ENCODE measurements at regions not wholly inside any gene's neighbourhood (a gene's known extent, or its start where the extent isn't known, plus 50 kb on each side); places are given as distances from the start of the nearest gene placed in this dataset.
"Not testable (repeated sequence)": the region's sequence is repeated elsewhere in the genome, so short reads cannot be mapped to it uniquely, and the experiment has no call there.

DNA sequence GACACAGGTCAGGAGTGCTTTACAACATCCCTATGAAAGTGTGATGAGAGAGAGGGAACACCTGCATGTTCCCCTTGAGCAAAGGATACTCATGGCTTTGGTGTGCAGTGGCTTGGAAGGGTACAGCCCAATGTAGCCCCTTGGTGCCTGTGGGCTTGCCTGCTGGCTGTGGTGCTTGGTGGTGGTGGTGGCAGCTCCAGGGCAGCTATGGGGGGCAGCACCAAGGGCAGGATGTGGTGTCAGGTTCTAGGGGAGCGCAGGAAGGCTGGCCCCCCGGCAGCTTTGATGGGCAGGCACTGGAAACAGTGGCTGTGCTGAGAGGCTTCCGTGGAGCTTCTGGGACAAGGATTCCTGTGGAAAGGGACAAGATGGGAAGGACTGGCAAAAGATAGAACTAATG, 464.0 kb upstream of the ZMIZ1 start:
- intact Hi-C loops (cut with DNase I, micrococcal nuclease), result no loop called here
- DNase-seq (no peak), ATAC-seq (no peak)

DNA sequence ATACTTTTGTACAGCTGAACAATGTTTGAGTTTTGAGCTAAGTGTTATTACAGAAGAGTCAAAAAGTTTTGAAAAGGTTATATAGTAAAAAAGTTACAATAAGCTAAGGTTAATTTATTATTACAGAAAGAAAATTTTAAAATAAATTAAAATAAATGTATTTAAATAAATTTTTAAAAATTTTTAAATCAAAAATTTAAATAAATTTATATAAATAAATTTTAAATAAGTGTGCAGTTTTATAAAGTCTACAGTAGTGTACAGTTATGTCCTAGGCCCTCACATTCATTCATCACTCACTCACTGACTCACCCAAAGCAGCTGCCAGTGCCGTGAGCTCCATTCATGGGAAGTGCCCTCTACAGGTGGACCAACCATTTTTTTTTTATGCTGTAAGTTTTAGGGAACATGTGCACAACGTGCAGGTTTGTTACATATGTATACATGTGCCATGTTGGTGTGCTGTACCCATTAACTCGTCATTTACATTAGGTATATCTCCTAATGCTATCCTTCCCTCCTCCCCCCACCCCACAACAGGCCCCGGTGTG, 462.9 kb upstream of the ZMIZ1 start:
- intact Hi-C loops (cut with DNase I, micrococcal nuclease), result no loop called here
- DNase-seq (no peak), ATAC-seq (peak; percentile 61)

DNA sequence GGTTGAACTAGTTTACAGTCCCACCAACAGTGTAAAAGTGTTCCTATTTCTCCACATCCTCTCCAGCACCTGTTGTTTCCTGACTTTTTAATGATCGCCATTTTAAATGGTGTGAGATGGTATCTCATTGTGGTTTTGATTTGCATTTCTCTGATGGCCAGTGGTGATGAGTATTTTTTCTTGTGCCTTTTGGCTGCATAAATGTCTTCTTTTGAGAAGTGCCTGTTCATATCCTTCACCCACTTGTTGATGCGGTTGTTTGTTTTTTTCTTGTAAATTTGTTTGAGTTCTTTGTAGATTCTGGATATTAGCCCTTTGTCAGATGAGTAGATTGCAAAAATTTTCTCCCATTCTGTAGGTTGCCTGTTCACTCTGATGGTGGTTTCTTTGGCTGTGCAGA, 462.0 kb upstream of the ZMIZ1 start:
- ATAC-seq; DNase-seq; intact Hi-C loops (cut with DNase I, micrococcal nuclease): not testable (repeated sequence)

DNA sequence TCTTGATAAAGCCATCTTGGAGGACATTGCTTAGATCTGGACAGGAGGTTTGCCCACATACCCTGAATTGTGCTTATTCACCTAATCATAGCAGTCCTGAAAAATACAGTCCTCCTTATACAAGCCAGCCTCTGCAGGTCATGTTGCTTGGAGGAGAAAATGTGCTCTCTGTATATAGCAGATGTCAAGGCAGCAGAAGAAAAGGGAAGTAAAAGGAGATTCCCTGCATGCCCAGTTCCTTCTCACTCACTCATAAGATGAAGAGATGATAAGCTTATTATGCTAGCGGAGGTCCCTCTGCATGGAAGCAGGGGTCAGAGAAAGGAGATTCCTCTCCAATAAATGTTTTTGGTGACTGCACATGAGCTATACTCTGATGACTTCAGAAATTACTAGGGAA, 458.8 kb upstream of the ZMIZ1 start:
- intact Hi-C loops (cut with DNase I, micrococcal nuclease), result no loop called here
- DNase-seq (no peak), ATAC-seq (no peak)

DNA sequence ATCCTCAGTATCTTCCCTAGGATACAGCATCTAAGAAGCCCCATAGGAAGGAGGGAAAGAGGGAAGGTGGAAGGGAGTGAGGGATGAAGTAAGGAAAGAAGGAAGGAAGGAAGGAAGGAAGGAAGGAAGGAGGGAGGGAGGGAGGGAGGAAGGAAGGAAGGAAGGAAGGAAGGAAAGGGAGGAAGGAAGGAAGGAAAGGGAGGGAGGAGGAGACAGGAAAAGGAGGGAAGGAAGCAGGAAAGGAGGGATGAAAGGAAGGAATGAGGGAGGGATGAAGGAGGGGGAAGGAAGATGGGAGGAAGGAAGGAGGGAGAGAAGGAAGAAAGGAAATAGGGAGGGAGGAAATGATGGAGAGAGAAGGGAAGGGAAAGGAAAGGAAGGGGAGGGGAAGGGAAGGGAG, 455.6 kb upstream of the ZMIZ1 start:
- intact Hi-C loops (cut with DNase I, micrococcal nuclease), result no loop called here
- no peak for ATAC-seq
- no peak for DNase-seq

DNA sequence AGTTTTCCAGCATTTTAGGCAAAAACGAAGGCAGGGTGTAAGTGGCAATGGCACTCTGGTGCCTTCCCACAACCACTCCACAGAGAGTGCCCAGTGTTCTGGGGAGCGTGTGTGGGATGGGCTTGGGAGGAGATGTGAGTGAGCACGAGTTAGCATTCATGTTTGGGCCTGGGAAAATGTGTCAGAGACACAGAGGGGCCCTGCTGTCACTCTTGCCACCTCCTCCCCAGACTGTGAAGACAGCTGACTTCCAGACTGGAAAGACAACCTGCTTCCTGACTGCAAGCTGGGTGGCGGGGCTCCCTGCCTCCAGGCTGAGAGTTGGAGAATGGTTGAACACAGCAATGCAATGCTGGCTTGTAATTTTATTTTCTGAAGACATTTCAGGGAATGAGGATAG, 454.5 kb upstream of the ZMIZ1 start:
- intact Hi-C loops (cut with DNase I, micrococcal nuclease), result no loop called here
- DNase-seq (no peak), ATAC-seq (no peak)

DNA sequence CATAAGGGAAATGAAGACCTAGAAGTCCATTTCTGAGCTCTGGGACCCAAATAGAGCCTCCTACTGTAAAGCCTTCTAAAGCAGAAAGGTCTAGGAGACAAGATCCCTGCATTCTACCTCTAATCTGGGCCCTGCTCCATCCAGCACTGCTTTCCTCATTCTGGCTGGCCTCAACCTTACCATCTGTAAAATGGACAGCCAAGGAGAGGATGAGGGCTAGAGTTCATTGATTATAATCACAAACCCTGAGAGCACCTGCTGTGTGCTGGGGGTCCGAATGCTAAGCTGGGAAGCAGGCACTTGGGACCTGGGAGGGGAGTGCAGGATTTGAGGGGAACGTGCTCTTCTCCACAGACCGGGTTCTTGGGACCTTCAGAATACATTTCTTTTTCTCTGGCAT, 454.0 kb upstream of the ZMIZ1 start:
- ATAC-seq (no peak), DNase-seq (no peak)
- intact Hi-C loops (cut with DNase I, micrococcal nuclease), result no loop called here

DNA sequence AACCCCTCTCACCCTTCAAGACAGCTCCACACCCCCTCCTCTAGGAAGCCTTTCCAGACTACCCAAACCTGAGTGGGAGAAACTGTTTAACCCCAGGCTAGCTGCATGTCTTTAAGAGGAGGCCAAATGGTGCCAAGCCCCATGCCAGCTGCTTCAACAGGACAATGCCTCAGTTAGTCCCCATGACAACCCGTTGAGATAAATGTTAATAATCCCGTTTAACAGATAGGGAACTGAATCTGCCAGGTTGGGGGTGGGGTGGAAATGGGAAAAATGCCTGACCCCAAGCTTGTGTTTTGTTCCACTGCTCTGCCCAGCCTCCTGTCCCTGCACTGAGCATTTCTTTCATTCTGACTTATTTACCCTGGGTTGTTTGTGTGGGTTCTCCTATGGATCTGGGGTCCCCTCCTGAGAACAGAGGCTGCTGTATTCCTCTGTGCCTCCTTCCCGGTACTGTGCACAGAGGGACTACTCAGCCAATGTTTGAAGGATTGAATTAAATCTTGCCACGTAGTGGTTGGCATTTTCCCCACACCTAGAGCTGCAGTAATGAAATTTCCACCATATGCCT, 452.6 kb upstream of the ZMIZ1 start:
- intact Hi-C loops (cut with DNase I, micrococcal nuclease), result no loop called here
- DNase-seq (no peak), ATAC-seq (no peak)

DNA sequence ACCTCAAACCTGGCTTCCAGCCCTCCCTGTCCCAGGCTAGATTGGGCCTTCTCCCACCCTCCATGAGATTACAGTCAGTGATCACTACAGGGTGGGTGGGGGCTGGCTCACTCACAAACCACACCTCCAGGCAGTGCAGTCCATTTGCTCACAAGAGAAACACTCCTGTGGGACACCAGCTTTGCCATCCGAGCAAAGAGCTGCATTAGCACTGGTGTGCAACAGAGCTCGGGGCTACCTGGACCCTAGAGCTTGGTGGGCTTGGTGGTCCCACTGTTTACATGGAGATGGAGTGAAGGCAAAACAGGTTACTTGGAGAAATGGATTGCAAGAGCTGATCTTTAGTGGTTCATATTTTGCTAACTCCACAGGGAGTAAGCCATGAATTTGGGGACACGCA, 451.7 kb upstream of the ZMIZ1 start:
- DNase-seq (no peak), ATAC-seq (peak; percentile 33)
- intact Hi-C loops (cut with DNase I, micrococcal nuclease), result no loop called here

DNA sequence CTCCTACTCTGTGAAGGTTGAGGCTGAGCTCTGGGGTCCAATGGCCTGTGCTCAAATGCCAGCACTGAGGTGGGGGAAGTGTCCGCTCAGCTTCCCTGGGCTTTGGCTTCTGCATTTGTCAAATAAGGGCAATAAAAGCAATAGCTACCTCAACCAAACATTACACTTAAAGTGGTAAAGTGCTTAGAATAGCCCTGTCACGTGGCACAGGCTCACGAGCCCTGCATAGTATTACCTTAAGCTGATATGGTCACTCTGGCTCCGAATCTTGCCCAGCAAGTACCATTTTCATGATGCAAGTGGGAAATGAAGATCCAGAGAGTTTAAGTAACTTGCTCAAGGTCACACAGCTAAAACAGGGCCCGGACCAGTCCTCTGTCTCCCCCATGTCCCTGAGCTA, 451.1 kb upstream of the ZMIZ1 start:
- DNase-seq (peak; percentile 37 to 56), ATAC-seq (peak; percentile 90)
- intact Hi-C loops (cut with DNase I, micrococcal nuclease), result no loop called here

DNA sequence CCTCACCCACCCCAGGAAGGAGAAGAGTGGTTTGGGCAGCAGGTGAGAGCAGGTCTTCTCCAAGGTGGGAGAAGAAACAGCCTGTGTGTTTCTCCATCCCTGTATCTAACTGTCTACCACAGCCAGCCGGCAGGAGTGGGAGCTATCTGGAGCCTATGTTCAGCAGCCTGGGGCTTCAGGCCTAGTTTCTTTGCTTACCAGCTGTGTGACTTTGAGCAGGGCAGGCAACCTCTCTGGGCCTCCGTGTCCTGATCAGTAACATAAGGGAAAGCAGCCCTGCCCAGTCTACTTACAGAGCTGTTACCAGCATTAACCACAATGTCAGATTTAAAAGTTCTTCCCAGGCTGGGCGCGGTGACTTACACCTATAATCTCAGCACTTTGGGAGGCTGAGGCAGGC, 450.7 kb upstream of the ZMIZ1 start:
- ATAC-seq (no peak), DNase-seq (no peak)
- intact Hi-C loops (cut with DNase I, micrococcal nuclease), result no loop called here

DNA sequence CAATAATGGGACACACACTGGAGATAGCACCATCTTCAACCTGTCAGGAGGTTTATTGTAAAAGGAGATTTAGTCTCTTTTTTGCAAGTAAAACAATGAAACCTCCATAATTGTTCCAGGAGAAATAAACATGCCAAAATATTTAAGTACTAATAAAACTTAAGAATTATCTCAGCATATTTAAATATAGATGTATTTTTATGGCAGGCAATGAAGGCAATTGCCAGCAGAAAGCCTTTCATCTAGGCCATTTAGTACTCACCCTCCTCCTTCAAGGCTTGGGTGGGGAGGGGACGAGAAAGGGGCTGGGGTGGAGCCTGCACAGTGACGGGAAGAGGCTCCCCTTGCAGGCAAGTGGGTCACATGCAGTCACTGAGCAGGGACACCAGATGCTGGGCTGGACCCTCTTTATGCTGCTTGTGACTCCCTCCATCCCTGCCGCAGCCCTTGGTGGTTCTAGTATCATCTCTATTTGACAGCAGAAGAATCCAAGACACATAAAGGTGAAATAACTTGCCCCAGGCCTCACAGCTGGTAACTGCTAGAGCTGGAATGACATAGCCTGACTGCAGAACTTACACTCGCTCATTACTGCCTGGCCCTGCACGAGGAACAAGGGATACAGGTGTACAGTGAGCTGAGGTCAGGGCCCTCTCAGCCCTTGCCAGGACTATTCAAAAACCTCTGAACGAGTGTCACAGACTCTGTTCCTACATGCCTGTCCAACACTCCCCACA, 449.5 kb upstream of the ZMIZ1 start:
- intact Hi-C loops (cut with DNase I, micrococcal nuclease), result no loop called here
- DNase-seq, result no peak
- ATAC-seq, result peak; percentile 34

DNA sequence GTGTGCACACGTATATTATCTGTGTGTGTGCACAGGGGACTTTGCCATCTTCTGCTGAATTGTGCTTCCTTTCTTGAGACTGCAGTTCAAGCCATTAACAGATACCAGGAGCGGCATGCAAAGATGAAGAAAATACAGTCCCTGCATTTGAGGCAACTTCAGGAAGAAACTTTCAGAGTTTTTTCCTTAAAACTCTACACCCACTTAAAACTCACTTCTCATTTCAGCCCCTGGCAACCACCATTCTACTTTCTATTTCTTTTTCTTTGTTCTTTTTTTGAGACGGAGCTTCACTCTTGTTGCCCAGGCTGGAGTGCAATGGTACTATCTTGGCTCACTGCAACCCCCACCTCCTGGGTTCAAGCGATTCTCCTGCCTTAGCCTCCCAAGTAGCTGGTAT, 448.9 kb upstream of the ZMIZ1 start:
- intact Hi-C loops (cut with DNase I, micrococcal nuclease), result no loop called here
- ATAC-seq (no peak), DNase-seq (no peak)

DNA sequence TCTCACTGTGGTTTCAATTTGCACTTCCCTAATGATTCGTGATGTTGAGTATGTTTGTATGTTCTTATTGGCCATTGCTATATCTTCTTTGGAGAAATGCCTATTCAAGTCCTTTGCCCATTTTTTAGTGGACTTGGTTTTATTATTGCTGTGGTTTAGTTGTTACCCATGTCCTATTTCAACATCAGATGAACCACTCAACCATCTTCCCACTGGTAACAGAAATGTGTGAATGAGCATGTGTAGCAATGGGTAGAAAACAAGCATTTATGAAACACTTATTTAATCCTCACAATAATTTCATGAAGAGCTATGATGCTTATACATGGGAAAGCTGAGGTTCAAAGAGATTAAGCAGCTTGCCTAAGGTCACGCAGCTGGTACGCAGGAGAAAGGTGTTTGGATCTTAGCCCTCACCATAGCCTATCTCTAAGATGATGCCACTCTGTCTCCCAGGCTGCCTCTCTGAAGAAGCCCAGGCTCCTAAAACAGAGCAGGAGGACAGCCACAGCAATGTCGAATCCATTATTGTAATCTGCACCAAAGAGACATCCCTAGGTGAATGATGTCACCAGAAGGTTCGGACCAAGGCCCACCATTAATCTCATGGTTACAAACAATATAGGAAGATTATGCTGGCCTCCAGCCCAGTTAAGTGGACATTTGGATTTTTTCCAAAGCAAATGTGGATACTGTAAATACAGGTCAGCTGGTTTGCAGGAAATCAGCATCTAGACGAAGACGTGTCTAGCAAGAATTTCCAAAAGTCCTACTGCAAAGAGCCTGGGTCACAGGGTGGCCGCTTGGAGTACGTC, 447.6 kb upstream of the ZMIZ1 start:
- peak; percentile 16 for ATAC-seq
- DNase-seq, result no peak
- intact Hi-C loops (cut with DNase I, micrococcal nuclease), result no loop called here

DNA sequence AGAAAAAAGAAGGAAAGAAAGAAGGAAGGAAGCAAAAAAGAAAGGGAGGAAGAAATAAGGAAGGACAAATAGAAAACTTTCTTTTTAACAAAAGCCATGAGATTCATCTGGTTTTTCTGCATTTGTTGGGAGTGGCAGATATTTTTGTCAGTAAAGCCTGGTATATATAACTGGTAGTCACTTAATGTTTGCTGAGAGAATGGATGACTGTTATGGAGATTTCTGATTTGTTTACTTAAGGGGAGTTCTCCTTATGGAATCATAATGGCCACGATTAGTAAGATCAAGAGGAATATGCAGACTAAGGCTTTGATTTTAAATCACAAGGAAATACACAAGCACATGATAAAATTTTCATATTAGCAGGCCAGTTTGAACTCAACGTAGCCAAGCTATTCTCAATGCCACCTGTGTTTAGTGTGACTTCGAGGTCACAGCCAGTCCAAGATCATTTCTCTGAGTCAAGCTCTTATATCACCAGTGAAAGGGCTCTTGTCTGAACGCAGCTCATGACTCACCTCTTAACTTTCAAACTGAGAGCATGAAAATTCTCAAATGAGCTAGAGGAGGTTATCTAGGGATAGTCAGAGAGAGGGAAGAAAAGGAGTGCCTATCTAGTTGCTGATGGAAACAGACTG, 445.1 kb upstream of the ZMIZ1 start:
- intact Hi-C loops (cut with DNase I, micrococcal nuclease), result no loop called here
- ATAC-seq (peak; percentile 80), DNase-seq (no peak)

DNA sequence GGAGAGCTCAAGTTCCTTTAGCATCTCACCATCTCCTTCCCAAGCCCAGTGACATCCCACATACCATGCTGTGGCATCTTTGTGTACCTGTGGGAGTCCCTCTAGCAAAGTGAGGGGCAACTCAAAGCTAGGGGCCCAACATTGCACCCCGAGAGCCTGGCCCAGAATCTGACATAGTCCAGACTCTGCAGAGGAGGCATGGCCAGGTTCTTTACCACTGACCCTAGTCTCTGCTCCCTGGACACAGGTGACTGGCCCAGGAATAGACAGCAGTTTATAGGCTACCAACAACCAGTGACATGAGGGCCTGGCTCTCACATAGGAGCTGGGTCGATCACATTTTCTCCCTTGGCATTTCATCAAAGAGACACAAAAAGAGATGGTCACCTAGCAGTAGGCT, 444.0 kb upstream of the ZMIZ1 start:
- no peak for ATAC-seq
- intact Hi-C loops (cut with DNase I, micrococcal nuclease), result no loop called here
- no peak for DNase-seq

DNA sequence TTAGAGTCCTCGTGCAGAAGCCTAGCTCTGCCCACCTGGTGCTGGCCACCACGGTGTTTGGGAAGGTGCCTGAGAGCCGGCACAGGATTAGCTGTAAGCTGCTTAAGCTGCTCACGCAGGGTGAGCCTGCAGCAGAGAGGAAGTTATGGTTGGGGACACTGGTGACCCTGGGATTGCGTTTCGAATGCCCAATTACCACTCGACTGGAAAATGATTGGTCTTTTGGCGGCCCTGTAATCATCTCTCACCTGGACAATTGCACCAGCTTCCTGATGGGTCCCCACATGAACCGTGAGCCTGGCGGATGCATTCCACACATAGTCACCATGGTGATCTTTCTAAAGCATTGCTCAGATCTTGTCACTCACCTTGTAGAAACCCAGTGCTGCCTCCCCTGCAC, 442.3 kb upstream of the ZMIZ1 start:
- intact Hi-C loops (cut with DNase I, micrococcal nuclease), result no loop called here
- no peak for ATAC-seq
- no peak for DNase-seq

DNA sequence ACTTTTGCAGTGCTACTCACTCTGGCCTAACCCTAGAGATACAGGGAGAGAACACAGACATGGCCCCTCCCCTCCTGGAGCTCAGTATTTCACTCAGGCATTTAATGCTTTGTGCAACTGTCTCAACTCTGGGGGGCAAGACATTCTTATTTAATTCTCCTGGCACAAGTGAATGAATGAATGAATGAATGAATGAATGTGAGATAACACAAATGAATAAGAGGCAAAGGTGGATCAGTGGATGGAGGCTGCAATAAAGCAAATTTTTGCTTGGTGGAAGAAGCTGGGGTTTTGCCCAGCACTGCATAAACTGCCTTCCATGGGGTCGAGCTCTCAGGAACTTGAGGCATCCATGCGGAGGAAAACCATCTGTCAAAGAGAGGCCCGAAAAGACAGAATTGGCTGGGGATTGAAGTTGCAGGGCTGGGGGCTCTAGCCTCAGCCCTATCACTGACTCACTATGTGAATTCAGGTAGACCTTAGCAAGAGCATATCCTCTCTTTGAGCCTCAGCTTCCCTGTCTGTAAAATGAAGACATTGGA, 441.4 kb upstream of the ZMIZ1 start:
- intact Hi-C loops (cut with DNase I, micrococcal nuclease), result no loop called here
- ATAC-seq (no peak), DNase-seq (no peak)

DNA sequence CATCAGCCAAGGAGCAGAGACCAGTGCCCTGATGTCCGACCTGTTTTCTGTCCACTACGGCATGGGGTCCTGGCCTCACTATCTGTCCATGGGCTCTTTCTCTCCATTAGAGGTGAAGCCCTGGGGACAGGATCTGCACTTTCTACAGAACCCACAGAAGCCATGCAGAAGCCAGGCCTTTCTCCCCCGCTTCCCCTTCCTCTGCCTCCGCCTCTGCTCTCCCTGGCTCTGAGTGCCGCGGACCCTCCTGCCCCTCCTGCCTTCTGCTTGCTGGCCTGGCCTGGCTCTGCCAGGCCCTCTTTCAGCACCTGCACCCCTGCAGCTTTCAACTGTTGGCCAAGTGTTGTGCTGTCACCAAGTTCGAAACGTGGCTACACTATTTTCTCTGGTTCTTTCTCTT, 439.8 kb upstream of the ZMIZ1 start:
- intact Hi-C loops (cut with DNase I, micrococcal nuclease), result no loop called here
- ATAC-seq, result no peak

More for the DNA sequence above, 439.8 kb upstream of the ZMIZ1 start:
- DNase-seq, result no peak
